ENCODE measurements at regions not wholly inside any gene's neighbourhood (a gene's known extent, or its start where the extent isn't known, plus 50 kb on each side); places are given as distances from the start of the nearest gene placed in this dataset.

- Histone ChIP-seq H3K9me3 (no peaks in the 10 kb centered on the region), H3K36me3 (ENCODE audit: low read depth) (no peaks in the 10 kb centered on the region), H3K4me1 (ENCODE audit: low read depth) (no peaks in the 10 kb centered on the region), H3K4me3 (no peak overlapping the region)
- DNase-seq = no peak
- intact Hi-C loops (cut with DNase I, micrococcal nuclease) = no loop called here
- ATAC-seq = no peak
- no peak for TF ChIP-seq CTCF (IDR thresholded peaks at IDR 0.05)
These were observed 161.8 kb downstream of the PAH start for GRCh38 chr12:102755266-102755665.

GRCh38 chr12:102753802-102754201 is 163.2 kb downstream of the PAH start:
- no peak for TF ChIP-seq CTCF (IDR thresholded peaks at IDR 0.05)
- Histone ChIP-seq H3K4me1 (ENCODE audit: low read depth) (no peaks in the 10 kb centered on the region), H3K4me3 (no peak overlapping the region), H3K36me3 (ENCODE audit: low read depth) (no peaks in the 10 kb centered on the region), H3K9me3 (no peaks in the 10 kb centered on the region)
- ATAC-seq = no peak
- DNase-seq = no peak
- intact Hi-C loops (cut with DNase I, micrococcal nuclease) = no loop called here

- H3K4me1 ChIP-seq (ENCODE audit: low read depth) = no peaks in the 10 kb centered on the region
- H3K36me3 ChIP-seq (ENCODE audit: low read depth) = no peaks in the 10 kb centered on the region
- ATAC-seq (no peak), DNase-seq (no peak)
- no peak for TF ChIP-seq CTCF (IDR thresholded peaks at IDR 0.05)
- no peak overlapping the region for H3K4me3 ChIP-seq
- H3K9me3 ChIP-seq = no peaks in the 10 kb centered on the region
- intact Hi-C loops (cut with DNase I, micrococcal nuclease) = no loop called here
These were observed 168.3 kb downstream of the PAH start for GRCh38 chr12:102748704-102749103.

- no peaks in the 10 kb centered on the region for H3K36me3 ChIP-seq (ENCODE audit: low read depth)
- H3K4me1 ChIP-seq (ENCODE audit: low read depth) = no peaks in the 10 kb centered on the region
- H3K9me3 ChIP-seq = no peaks in the 10 kb centered on the region
- no peak overlapping the region for H3K4me3 ChIP-seq
- DNase-seq (no peak), ATAC-seq (no peak)
- no peak for TF ChIP-seq CTCF (IDR thresholded peaks at IDR 0.05)
- intact Hi-C loops (cut with DNase I, micrococcal nuclease) = no loop called here
These were observed 170.1 kb downstream of the PAH start for GRCh38 chr12:102746963-102747362.

- H3K9me3 ChIP-seq = no peaks in the 10 kb centered on the region
- DNase-seq (no peak), ATAC-seq (no peak)
- H3K4me3 ChIP-seq = no peak overlapping the region
- no peaks in the 10 kb centered on the region for H3K4me1 ChIP-seq (ENCODE audit: low read depth)
- no peaks in the 10 kb centered on the region for H3K36me3 ChIP-seq (ENCODE audit: low read depth)
- intact Hi-C loops (cut with DNase I, micrococcal nuclease) = no loop called here
- TF ChIP-seq CTCF (IDR thresholded peaks at IDR 0.05) = no peak
These were observed 171.0 kb downstream of the PAH start for GRCh38 chr12:102745971-102746600.

GRCh38 chr12:102741196-102741595 is 175.8 kb downstream of the PAH start:
- Histone ChIP-seq H3K9me3 (no peaks in the 10 kb centered on the region), H3K36me3 (ENCODE audit: low read depth) (no peaks in the 10 kb centered on the region), H3K4me1 (ENCODE audit: low read depth) (no peaks in the 10 kb centered on the region), H3K4me3 (no peak overlapping the region)
- no peak for ATAC-seq
- intact Hi-C loops (cut with DNase I, micrococcal nuclease) = no loop called here
- no peak for TF ChIP-seq CTCF (IDR thresholded peaks at IDR 0.05)
- no peak for DNase-seq

Data from mucosa of descending colon (tissue), 3 donors.